ENCODE measurements at regions not wholly inside any gene's neighbourhood (a gene's known extent, or its start where the extent isn't known, plus 50 kb on each side); places are given as distances from the start of the nearest gene placed in this dataset.
"Not testable (repeated sequence)": the region's sequence is repeated elsewhere in the genome, so short reads cannot be mapped to it uniquely, and the experiment has no call there.

GRCh38 chr2:3035385-3036050 is 342.1 kb downstream of the EIPR1 start:
- no peak for DNase-seq

- no peak for DNase-seq
Observed at GRCh38 chr2:3034856-3035255, 342.8 kb downstream of the EIPR1 start.

- no peak for DNase-seq
Observed at GRCh38 chr2:3034396-3034795, 343.2 kb downstream of the EIPR1 start.

DNA sequence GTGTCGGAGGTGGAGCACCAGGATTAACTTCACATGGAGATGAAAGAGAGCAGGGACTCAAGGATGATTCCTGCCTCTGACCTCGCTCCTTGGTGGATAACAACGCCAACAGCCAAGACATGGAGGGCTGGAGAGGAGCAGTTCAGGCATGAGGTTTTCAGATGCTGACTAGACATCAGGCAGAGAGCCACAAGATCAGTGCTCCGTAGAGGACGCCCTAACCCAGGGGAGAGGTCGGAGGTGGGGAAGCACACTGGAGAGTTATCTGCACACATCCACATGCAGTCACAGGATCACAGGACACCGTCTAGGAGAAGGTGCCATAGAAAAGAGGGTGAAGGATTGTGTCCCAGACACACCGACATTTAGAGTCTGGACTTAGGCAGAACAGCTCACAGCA is 344.3 kb downstream of the EIPR1 start:
- no peak for DNase-seq

DNA sequence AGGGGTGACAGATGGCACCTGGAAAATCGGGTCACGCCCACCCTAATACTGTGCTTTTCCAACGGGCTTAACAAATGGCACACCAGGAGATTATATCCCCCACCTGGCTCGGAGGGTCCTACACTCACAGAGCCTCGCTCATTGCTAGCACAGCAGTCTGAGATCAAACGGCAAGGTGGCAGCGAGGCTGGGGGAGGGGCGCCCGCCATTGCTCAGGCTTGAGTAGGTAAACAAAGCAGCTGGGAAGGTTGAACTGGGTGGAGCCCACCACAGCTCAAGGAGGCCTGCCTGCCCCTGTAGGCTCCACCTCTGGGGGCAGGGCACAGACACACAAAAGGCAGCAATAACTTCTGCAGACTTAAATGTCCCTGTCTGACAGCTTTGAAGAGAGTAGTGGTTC is 346.8 kb downstream of the EIPR1 start:
- not testable (repeated sequence) for DNase-seq

GRCh38 chr2:3025984-3026383 is 351.6 kb downstream of the EIPR1 start:
- DNase-seq = no peak

DNA sequence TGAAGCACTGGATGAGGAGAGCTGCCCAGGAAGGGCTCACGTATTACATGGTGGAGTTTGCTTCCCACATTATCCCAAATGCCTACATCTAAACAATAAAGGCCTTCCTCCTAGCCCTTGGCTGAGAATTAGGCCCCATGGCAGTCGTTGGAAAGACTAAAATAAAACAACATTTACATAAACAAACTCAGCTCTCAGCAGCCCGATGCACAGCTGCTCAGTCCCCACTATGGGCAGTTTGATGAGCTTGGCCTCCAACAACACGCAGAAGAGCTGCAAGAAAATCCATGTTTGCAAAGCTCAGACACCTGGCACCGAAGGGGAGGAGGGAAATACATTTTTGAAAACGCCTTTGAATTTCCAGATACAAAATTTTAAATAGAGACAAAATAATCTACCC is 352.4 kb downstream of the EIPR1 start:
- no peak for DNase-seq

GRCh38 chr2:3024401-3024935 is 353.1 kb downstream of the EIPR1 start:
- DNase-seq = no peak

DNA sequence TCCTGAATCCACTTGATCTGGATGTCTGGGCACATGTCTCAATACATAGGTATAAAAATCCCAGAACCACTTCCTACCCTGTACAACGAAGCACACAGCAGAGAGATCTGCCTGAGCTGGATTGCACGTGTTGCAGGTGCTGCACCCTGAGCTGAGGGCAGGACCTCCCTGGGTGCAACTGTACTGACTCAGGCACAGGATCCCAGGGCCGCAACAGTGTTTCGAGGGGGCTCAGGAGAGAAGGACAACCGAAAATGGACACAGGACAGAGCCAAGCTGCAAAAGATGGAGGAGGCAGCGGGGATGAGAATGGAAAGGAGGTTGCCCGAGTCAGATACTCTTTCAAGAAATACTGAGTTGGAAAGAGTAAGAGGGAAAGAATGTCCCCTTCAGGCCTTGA is 354.1 kb downstream of the EIPR1 start:
- no peak for DNase-seq

DNA sequence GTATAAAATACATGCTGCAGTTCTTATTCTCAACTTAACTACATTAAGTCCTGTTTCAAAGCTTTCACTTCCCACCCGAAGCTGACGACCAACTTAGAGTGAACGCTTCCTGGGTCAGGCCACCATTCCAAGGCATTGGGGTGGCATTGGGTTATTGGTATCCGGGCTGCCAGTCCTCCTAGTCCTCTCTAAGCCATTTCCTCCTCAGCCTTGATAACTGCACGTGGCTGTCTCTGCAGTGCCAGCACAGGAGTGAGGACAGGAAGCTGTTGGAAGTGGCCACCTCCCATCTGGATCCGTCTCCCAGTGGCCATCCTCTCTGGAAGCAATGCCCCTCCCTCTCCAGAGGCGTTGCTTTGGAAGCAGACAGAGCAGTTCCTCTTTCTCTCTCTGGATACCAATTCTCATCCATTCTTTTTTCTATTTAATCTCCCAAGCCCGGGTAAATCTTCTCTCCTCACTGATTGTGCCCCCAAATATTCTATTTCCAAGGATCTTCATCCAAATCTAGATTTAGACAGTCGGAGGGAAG is 354.7 kb downstream of the EIPR1 start:
- no peak for DNase-seq

GRCh38 chr2:3021720-3022119 is 355.9 kb downstream of the EIPR1 start:
- DNase-seq = no peak

DNA sequence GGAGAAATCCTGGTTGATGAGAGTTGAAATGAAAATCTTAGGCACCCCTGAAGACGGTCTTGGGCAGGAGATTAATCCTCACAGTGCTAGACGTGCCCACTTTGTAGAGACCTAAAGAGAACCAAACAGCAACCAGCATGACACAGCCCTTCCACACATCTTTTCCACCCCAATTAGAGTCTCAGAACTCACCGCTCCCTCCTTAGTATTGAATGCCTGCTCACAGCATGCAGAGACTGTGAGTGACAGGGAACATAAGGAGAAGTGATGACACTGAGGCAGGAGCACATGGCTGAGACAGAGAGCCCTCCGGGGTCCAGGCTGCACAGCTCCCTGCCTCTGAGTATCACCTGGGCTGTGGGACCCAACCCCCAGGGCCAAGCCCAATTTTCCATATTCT is 367.6 kb downstream of the EIPR1 start:
- no peak for DNase-seq

GRCh38 chr2:3009483-3009882 is 368.1 kb downstream of the EIPR1 start:
- no peak for DNase-seq

- no peak for DNase-seq
Observed at GRCh38 chr2:3009005-3009404, 368.6 kb downstream of the EIPR1 start.

DNA sequence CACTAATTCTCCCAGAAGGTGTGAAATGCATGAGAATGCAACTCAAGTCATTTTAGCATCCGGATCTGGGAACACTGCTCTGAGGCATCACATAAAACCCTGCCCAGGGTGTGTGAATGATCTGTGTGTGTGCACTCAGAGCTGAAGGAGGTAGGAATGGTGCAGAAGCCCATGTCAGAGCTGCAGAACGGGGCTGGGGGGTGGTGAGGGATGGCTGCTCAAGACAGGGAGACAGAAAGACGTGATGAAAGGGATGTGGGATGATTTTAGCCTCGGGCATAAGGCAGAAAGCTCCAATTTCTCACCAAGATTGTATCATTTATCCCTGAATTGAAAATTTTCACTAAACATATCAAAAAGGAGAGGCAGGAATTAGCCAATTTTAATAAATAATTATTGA is 369.1 kb downstream of the EIPR1 start:
- DNase-seq = no peak

- no peak for DNase-seq
Observed at GRCh38 chr2:3007135-3007534, 370.5 kb downstream of the EIPR1 start.

DNA sequence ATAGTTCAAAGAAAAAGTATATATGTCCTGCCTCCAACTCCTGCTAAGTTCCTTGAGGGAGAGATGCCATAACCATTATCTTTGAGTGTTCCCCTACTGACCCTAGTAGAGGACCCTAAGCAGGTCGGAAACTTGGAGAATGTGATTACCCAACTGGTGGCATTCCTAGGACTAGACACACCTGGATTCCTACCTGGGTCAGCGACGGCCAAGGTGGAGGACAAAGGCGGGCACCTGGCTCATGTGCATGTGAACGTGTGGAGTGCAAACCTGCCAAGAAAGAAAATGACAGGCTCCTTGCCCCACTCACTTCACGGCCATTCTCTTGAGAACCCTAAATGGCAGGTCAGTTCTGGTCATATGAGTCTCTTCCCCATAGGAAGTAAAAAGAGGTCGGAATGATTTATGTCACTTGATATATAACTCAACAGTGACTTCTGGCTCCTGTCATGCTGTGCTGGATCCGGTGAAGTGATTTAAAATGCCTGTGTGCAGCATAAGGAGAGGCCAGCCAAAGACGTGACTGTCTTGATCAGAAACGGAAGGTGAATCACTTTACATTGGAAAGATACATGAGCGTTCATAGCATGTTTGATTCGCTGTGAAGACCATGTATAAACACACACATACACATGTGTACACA is 371.6 kb downstream of the EIPR1 start:
- no peak for DNase-seq

DNA sequence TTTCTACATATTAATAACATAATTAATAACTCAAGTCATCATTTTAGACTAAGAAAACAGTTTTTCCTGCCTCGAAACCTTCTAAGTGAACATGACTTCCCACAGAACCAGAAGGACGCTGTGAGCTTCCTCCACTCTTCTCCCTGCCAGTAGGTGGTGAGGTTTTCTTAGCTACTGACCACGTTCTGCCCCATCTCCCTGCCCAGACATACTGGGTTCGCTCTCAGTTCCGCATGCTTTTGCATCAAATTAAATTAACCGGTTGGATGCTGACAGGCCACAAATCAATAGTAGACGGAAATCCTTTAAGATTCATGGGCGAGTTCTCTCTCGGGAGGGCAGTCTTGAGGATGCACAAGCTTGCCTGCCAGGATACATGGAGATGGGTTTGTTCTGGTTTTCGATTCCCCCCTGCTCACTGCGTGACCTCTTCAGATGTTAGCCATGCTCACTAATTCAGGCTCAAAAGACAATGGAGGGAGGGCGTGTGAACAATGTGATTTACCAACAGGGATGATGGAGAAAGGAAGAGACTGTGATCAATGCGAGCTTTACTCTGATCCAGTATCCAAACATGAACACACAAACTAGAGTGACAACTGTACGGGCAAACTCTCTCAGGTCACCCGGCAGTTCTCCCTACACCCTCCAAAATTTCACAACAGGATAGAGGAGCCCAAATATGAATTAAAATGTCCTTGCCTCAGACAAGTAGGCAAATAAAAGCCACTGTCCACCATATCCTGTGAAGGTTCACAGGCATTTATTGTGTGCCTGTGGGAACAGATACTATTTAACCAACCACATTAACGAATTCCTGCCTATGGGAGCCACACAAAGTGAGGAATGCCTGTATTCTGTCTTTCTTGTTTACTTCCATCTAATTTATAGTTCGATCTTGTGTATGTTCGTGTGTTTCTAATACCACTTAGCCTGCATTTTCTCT is 375.7 kb downstream of the EIPR1 start:
- peak; percentile 4 for DNase-seq

GRCh38 chr2:3000968-3001367 is 376.6 kb downstream of the EIPR1 start:
- no peak for DNase-seq

GRCh38 chr2:3000125-3000524 is 377.5 kb downstream of the EIPR1 start:
- DNase-seq = no peak

- no peak for DNase-seq
Observed at GRCh38 chr2:2998971-2999370, 378.6 kb downstream of the EIPR1 start.

DNA sequence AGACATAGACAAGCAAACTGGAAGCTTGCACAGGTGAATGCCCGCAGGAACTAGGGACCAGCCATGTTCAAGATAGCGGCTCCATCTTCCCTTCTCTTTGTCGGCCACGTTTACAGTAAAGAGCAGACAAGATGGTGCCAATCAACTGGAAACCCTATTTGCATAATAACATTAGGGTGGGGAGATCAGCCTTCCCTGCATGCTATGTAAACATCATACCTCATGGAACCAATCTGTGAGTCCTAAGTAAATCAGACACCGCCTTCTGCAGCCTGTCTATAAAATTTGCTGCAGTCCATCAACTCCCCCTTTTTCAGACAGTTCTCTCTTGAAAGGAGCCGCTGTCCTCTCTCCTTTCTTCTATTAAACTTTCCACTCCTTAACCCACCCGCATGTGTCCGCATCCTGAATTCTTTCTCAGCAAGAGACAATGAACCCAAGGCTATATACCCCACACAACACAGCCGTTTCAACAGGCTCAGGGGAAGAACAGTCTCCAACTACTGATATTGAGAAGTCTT is 384.4 kb downstream of the EIPR1 start:
- no peak for DNase-seq

GRCh38 chr2:2992634-2993033 is 385.0 kb downstream of the EIPR1 start:
- DNase-seq = no peak

All from fibroblast of skin of abdomen (primary cell).